NCI-H1930 (cell line): ENCODE measurements at regions not wholly inside any gene's neighbourhood (a gene's known extent, or its start where the extent isn't known, plus 50 kb on each side); places are given as distances from the start of the nearest gene placed in this dataset.

ENCODE experiments used
- DNase-seq, 2 experiments: peaks; one replicate each; lab custom pipeline; 2025; lab: John Stamatoyannopoulos, UW

- DNase-seq: no peak
These were observed 55.4 kb upstream of the SLC10A7 start for GRCh38 chr4:146577111-146577510.

GRCh38 chr4:146582864-146583263, 55.8 kb upstream of the POU4F2 start:
- DNase-seq: peak in 1 of 2 experiments; percentile 13

GRCh38 chr4:146585761-146586333, 52.8 kb upstream of the POU4F2 start:
- no peak for DNase-seq
